HAP-1 (cell line): ENCODE measurements at regions not wholly inside any gene's neighbourhood (a gene's known extent, or its start where the extent isn't known, plus 50 kb on each side); places are given as distances from the start of the nearest gene placed in this dataset.
"Not testable (repeated sequence)": the region's sequence is repeated elsewhere in the genome, so short reads cannot be mapped to it uniquely, and the experiment has no call there.

Source experiments
- DNase-seq, 2 experiments: peaks; one replicate each; pipeline ENCODE4 v3.0.0-alpha.2; 2016 to 2020; ENCODE audit warnings: low spot score in 2 of 2
- H3K27me3 ChIP-seq: fragments of 250-450 bp; sonication (Bioruptor Pico); 2 replicates; pipeline ENCODE4 v1.5.1; 2020; ENCODE audit warnings: low read depth, mild to moderate bottlenecking, moderate library complexity
- H3K36me3 ChIP-seq: fragments of 250-450 bp; sonication (Bioruptor Pico); replicated peaks from 2 replicates; pipeline ENCODE4 v1.5.1; 2020; ENCODE audit warnings: mild to moderate bottlenecking
- H3K4me1 ChIP-seq: fragments of 250-450 bp; sonication (Bioruptor Pico); 2 replicates; pipeline ENCODE4 v1.5.1; 2020; ENCODE audit warnings: mild to moderate bottlenecking
- H3K4me3 ChIP-seq: fragments of 250-450 bp; sonication (Bioruptor Pico); 2 replicates; pipeline ENCODE4 v1.5.1; 2020; ENCODE audit warnings: mild to moderate bottlenecking, moderate library complexity
- H3K9me3 ChIP-seq: fragments of 250-450 bp; sonication (Bioruptor Pico); 2 replicates; pipeline ENCODE4 v1.5.1; 2020; ENCODE audit warnings: mild to moderate bottlenecking, moderate library complexity
- in situ Hi-C: fragments of 300-500 bp; cut with MboI; formaldehyde crosslinking; loops from 3 replicates; pipeline ENCODE4 v1.14.3; 2020; ENCODE audit warnings: low sequenced_read_pairs, inconsistent platforms, mixed read lengths

DNA sequence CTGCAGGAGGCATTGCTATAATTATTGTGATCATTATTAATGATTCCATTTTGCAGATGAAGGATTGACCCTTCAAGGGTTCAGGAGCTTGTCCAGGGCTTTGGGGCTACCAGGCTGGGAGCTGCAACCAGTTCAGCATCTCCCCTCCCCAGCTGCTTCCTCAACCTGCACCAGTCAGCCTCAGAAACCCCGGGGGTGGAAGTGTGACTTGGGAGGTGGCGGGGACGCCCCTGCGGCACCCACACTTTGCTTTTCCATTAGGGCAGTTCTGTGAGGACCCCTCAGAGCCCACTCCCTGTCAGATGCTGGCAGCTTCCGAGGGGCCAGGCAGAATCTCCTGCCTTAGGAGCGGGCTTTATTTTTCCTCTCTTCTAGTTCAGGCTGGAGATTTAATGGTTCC, 85.6 kb downstream of the OLFM1 start:
- H3K36me3 ChIP-seq, result no peaks in the 10 kb centered on the region
- no peaks in the 10 kb centered on the region for H3K4me1 ChIP-seq
- no peak for DNase-seq
- in situ Hi-C loops, result no loop called here
- H3K4me3 ChIP-seq, result no peak overlapping the region
- no peaks in the 10 kb centered on the region for H3K27me3 ChIP-seq
- no peaks in the 10 kb centered on the region for H3K9me3 ChIP-seq

DNA sequence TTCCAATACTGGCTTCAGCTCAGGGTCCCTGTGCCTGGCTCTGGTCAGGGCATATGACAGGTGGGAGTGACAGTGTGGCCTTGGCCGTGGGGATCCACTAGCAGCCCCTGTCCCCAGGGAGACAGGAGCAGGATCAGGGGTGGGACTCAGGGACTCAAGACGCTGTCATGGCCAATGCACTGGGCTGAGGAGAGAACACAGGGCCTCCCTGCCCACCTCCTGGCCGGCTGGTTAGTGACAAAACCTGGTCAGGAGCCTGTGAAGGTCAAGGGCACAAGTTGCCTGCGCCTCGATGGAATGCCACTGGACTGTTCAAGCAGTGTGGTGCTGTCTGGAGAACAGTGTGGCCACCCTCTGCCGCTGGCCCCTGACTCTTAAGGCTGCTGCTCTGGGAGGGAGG, 86.8 kb downstream of the OLFM1 start:
- H3K4me3 ChIP-seq, result no peak overlapping the region
- no peaks in the 10 kb centered on the region for H3K36me3 ChIP-seq
- H3K9me3 ChIP-seq, result no peaks in the 10 kb centered on the region
- no peaks in the 10 kb centered on the region for H3K27me3 ChIP-seq
- DNase-seq, result no peak
- in situ Hi-C loops, result no loop called here
- no peaks in the 10 kb centered on the region for H3K4me1 ChIP-seq

DNA sequence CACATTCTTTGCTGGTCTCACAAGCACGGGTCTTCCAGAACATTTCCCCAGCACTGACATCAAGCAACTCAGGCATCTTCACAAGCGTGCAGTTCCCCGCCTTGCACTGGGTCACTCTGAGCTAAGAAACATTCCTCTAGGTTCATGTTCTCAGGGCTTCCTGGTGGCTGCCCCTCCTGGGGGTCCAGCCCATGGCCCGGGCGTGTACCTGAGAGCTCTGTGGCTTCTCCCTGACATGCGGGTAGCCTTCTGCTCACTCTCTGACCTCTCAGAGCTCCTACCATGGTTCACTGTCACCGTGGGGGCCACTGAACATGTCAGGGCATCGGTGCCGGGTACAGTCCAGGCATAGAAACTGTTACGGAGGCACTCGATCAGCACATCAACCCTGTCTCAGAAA, 87.5 kb downstream of the OLFM1 start:
- no peak for DNase-seq
- in situ Hi-C loops, result no loop called here
- H3K9me3 ChIP-seq, result no peaks in the 10 kb centered on the region
- no peaks in the 10 kb centered on the region for H3K4me1 ChIP-seq
- H3K4me3 ChIP-seq, result no peak overlapping the region
- H3K36me3 ChIP-seq, result no peaks in the 10 kb centered on the region
- H3K27me3 ChIP-seq, result no peaks in the 10 kb centered on the region

DNA sequence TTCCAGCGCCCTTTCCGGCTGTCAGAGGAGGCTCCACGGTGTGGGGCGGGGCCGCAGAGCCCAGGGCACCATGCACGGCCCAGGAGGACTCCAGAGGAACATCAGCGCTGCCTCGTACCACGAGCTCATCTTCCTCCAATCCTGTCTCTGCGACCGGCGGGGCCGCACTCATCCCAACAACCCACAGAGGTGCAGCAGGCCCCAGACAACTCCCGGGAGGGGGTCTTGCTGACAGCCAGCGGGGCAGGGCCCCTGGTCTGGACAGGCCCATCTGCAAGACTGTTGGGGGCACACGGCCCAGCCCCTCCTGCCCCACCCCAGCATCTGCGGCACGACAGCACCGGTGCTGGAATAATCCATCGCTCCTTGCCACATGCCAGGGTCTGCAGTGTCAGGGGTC, 88.8 kb downstream of the OLFM1 start:
- Histone ChIP-seq H3K36me3 (no peaks in the 10 kb centered on the region), H3K4me3 (no peak overlapping the region), H3K27me3 (no peaks in the 10 kb centered on the region), H3K4me1 (no peaks in the 10 kb centered on the region), H3K9me3 (no peaks in the 10 kb centered on the region)
- no peak for DNase-seq
- in situ Hi-C loops, result no loop called here

DNA sequence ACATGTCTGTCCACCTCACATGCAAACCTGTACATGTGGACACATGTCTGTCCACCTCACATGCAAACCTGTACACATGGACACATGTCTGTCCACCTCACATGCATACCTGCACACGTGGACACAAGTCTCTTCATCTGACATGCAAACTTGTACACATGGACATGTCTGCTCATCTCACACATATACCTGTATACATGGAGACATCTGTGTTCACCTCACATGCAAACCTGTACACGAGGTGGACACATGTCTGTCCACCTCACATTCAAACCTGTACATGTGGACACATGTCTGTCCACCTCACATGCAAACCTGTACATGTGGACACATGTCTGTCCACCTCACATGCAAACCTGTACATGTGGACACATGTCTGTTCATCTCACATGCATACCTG, 90.1 kb downstream of the OLFM1 start:
- H3K4me1 ChIP-seq, H3K4me3 ChIP-seq, in situ Hi-C loops, H3K27me3 ChIP-seq, DNase-seq, H3K36me3 ChIP-seq, H3K9me3 ChIP-seq: not testable (repeated sequence)

DNA sequence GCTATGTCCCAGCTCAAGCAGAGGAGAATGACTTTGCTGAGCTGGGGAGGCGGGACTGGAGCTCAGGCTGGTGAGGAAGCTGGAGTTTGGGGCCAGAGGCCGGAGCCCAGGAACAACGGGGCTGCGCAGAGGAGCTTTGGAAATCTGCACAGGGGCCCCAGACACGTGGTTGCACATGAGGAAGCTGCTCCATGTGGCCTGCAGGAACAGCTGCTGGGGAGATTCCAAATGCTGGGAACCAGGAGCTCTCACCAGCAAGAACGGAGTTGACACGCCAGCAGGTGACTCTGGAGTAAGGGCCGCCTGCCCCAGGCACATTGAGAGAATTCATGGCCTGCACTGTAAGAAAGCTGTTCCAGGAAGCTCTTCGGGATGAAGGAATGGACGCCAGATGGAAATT, 91.0 kb downstream of the OLFM1 start:
- Histone ChIP-seq H3K36me3 (no peaks in the 10 kb centered on the region), H3K4me1 (no peaks in the 10 kb centered on the region), H3K4me3 (no peak overlapping the region), H3K9me3 (no peaks in the 10 kb centered on the region), H3K27me3 (no peaks in the 10 kb centered on the region)
- in situ Hi-C loops, result no loop called here
- DNase-seq, result no peak

DNA sequence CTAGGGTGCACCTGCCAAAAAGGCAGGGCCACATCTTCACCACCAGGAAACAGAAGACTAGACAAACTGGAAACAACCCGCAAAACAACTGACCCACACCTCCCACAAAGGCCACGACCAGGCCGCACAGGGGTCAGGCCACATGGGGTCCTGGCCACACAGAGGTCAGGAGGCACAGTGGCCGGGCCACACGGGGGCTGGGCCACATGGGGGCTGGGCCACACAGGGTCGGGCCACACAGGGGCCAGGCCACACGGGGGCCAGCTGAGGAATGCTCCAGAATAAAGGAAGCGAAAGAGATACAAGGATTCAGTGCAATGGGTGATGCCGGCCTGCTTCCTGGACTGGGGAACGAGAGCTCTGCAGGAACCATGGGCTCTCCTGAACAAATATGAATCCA, 91.6 kb downstream of the OLFM1 start:
- no peaks in the 10 kb centered on the region for H3K36me3 ChIP-seq
- no peak for DNase-seq
- H3K4me1 ChIP-seq, result no peaks in the 10 kb centered on the region
- no peak overlapping the region for H3K4me3 ChIP-seq
- no peaks in the 10 kb centered on the region for H3K9me3 ChIP-seq
- no peaks in the 10 kb centered on the region for H3K27me3 ChIP-seq
- in situ Hi-C loops, result no loop called here

DNA sequence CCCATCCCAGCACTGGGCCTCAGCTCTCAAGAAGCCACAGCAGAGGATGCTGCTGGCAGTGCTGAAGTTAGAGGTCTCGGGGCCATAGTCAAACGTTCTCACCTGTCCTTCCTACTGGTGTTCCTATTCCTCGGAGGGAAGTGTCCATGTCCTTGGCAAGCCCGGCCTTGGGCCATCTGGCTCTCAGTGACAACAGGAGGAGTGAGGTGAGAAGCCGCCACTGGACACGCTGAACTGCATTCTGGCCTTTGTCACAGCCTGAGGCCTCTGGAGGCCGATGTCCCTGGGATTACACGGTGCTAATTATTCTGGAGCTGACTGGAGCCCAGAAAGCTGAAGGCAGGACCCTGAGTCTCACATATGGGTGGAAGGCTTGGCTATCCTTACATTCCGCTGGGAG, 92.5 kb downstream of the OLFM1 start:
- Histone ChIP-seq H3K4me1 (no peaks in the 10 kb centered on the region), H3K36me3 (no peaks in the 10 kb centered on the region), H3K4me3 (no peak overlapping the region), H3K9me3 (no peaks in the 10 kb centered on the region), H3K27me3 (no peaks in the 10 kb centered on the region)
- DNase-seq, result no peak
- in situ Hi-C loops, result no loop called here

DNA sequence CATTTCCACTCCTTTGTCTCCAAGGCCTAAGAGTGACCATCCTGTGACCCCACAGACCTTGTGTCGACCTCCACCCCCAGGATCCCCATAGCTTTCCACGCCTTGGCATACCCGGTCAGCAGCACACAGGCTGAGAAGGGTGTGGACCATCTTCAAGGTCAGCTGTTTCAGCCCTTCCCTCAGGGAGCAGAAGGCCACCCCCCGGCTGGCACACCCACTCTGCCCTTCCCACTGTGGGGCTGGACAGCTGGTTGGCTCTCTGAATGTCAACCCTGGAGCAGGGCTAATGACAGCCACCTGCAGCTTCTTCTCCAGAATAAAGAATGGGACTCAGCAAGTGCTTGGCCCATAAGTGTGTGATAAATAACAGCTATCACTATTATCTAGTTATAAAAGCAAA, 93.1 kb downstream of the OLFM1 start:
- DNase-seq, result no peak
- Histone ChIP-seq H3K4me1 (no peaks in the 10 kb centered on the region), H3K4me3 (no peak overlapping the region), H3K36me3 (no peaks in the 10 kb centered on the region), H3K27me3 (no peaks in the 10 kb centered on the region), H3K9me3 (no peaks in the 10 kb centered on the region)
- in situ Hi-C loops, result no loop called here

DNA sequence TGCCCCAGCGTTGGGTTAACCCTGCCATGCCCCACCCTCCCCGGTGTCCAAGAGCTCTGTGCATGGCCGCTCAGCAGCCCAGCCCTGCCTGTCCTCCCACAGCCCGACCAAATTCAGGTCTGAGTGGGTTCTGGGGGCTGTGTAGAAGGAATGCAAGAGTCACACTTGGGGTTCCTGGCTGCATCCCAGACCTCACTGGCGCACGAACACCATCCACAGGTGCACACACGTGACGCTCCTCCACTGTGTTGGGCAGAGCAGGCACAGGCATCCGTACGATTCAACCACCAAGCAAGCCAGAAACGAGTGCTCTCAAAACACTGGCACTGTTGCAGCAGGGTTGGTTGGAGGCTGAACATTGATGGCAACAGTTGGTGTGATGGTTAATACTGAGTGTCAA, 93.9 kb downstream of the OLFM1 start:
- in situ Hi-C loops, result no loop called here
- Histone ChIP-seq H3K4me3 (no peak overlapping the region), H3K4me1 (no peaks in the 10 kb centered on the region), H3K27me3 (no peaks in the 10 kb centered on the region), H3K9me3 (no peaks in the 10 kb centered on the region), H3K36me3 (no peaks in the 10 kb centered on the region)
- DNase-seq, result no peak

DNA sequence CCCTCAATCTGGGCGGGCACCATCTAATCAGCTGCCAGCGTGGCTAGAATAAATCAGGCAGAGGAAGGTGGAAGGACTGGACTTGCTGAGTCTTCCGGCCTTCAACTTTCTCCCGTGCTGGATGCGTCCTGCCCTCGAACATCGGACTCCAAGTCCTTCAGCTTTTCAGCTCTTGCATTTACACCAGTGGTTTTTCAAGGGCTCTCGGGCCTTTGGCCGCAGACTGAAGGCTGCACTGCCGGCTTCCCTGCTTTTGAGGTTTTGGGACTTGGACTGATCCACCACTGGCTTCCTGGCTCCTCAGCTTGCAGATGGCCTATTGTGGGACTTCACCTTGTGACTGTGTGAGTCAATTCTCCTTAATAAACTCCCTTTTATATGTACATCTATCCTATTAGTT, 94.4 kb downstream of the OLFM1 start:
- H3K27me3 ChIP-seq, H3K4me3 ChIP-seq, DNase-seq, H3K9me3 ChIP-seq, in situ Hi-C loops, H3K4me1 ChIP-seq, H3K36me3 ChIP-seq: not testable (repeated sequence)

DNA sequence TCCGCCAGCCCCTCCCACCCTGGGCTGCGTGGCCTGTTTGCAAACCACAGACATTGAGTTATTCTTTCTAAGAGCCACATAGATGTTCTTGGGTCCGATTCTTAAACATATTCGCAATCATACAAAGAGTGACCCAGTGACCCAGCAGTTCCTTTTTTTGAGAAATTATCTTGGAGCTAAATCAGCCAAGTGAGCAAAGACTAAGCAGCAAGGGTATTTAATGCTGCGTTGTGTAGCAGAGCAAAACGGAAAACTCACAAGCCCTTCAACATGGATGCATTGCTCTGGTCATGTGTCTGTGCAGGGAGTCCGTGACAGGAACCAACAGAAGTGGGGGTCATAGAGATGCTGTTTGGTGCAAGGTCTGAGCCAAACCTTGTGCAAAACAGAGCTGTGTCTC, 95.6 kb downstream of the OLFM1 start:
- Histone ChIP-seq H3K4me1 (no peaks in the 10 kb centered on the region), H3K9me3 (no peaks in the 10 kb centered on the region), H3K4me3 (no peak overlapping the region), H3K27me3 (no peaks in the 10 kb centered on the region), H3K36me3 (no peaks in the 10 kb centered on the region)
- in situ Hi-C loops, result no loop called here
- DNase-seq, result no peak

DNA sequence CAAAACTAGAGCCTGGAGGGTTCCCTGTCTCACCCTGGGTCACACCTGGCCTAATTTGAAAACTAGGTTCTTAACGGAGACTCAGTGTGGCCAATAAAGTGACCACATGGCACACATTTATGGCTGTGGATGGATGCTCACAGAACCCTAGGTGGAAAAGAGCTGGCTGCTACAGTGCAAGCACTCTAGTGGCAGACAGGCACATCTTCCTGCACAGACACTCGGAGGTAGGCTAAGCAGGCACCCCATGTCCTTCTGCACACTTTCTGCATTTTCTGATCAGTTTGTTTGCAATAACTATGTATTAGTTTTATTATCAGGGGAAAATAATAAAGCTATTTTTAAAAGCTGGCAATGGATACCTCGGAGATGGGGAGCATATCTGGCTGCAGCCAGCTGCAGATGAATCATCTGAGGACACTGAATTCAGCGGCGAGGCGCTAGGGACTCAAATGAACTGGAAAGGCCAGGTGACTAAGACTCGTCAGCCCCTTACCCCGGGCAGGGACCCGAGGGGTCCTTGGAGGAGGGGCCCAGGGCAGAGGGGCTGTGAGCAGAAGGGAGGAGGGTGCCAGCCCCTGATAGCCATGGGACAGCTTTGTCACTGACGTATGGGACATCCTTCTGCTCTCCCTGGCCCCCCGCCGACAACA, 96.2 kb downstream of the OLFM1 start:
- Histone ChIP-seq H3K4me3 (no peak overlapping the region), H3K36me3 (no peaks in the 10 kb centered on the region), H3K27me3 (no peaks in the 10 kb centered on the region), H3K4me1 (no peaks in the 10 kb centered on the region), H3K9me3 (no peaks in the 10 kb centered on the region)
- in situ Hi-C loops, result no loop called here
- no peak for DNase-seq

DNA sequence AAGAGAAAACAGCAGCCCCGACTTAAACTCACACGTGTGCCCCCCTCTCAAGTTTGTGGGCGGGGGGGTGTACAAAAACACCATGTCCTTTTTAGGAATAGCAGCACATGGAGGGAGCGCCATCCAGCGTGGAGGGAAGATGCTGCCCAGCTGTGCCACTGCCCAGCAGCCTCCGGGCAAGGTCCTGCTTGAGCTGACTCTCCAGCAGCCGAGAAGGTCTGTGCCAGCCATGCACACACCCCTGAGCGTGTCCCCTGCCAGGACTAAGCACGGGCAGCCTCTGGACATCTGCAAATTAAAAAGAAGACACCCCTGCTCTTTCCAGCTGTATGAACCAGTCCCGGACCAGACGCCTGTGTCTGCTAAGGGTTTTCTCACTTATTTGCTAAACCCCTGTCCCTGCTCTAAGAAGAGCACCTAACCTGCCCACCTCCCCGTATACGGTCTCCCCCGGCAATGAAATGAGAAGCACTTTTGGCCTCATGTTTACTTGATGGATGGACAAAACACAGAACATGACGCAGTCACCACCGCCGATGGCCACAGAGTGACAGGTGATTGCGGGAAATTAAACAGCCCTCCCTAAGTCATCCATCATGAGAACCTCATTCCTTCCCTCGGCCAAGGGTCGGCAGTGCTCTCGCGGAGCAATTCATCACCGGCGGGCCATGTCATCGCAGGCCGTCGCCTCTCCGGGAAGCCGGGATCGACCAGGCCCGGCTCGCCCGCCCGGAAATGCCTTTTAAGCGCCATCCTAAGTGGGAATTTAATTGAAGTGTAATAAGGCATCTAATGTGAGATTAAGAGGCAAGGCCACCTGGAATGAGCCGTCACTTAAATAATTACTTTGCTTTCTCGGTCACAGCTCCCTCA, 96.9 kb downstream of the OLFM1 start:
- in situ Hi-C loops, result no loop called here
- no peak overlapping the region for H3K4me3 ChIP-seq
- no peaks in the 10 kb centered on the region for H3K9me3 ChIP-seq
- H3K27me3 ChIP-seq, result no peaks in the 10 kb centered on the region
- no peaks in the 10 kb centered on the region for H3K36me3 ChIP-seq
- no peaks in the 10 kb centered on the region for H3K4me1 ChIP-seq
- no peak for DNase-seq
